Ishikawa (cell line): ENCODE measurements at regions not wholly inside any gene's neighbourhood (a gene's known extent, or its start where the extent isn't known, plus 50 kb on each side); places are given as distances from the start of the nearest gene placed in this dataset.

Experiments used
- CEBPB ChIP-seq: IDR thresholded peaks from 2 replicates; pipeline ENCODE4 v1.6.1; 2012
- CREB1 ChIP-seq: IDR thresholded peaks from 2 replicates; pipeline ENCODE4 v1.6.1; 2012; ENCODE audit warnings: low read depth
- EGR1 ChIP-seq: IDR thresholded peaks from 2 replicates; pipeline ENCODE4 v1.6.1; 2012
- EP300 ChIP-seq: IDR thresholded peaks from 2 replicates; pipeline ENCODE4 v1.6.1; 2012; ENCODE audit warnings: borderline replicate concordance
- FOXM1 ChIP-seq: IDR thresholded peaks from 2 replicates; pipeline ENCODE4 v1.6.1; 2012; ENCODE audit warnings: low read depth, borderline replicate concordance
- MAX ChIP-seq: IDR thresholded peaks from 2 replicates; pipeline ENCODE4 v1.6.1; 2012
- NFIC ChIP-seq: IDR thresholded peaks from 2 replicates; pipeline ENCODE4 v1.6.1; 2012
- RAD21 ChIP-seq: IDR thresholded peaks from 2 replicates; pipeline ENCODE4 v1.6.1; 2012; ENCODE audit warnings: low read depth
- REST ChIP-seq: IDR thresholded peaks from 2 replicates; pipeline ENCODE4 v1.6.1; 2012; ENCODE audit warnings: low read depth, mild to moderate bottlenecking
- TAF1 ChIP-seq: IDR thresholded peaks from 2 replicates; pipeline ENCODE4 v1.6.1; 2012; ENCODE audit warnings: low read depth, mild to moderate bottlenecking
- TCF12 ChIP-seq: IDR thresholded peaks from 2 replicates; pipeline ENCODE4 v1.6.1; 2012; ENCODE audit warnings: low read depth
- TEAD4 ChIP-seq: IDR thresholded peaks from 2 replicates; pipeline ENCODE4 v1.6.1; 2012
- USF1 ChIP-seq: IDR thresholded peaks from 2 replicates; pipeline ENCODE4 v1.6.1; 2012
- YY1 ChIP-seq: IDR thresholded peaks from 2 replicates; pipeline ENCODE4 v1.6.1; 2012; ENCODE audit warnings: low read depth
- ZBTB7A ChIP-seq: IDR thresholded peaks from 2 replicates; pipeline ENCODE4 v1.6.1; 2012; ENCODE audit warnings: low read depth

GRCh38 chr18:30163573-30163972, 879.0 kb downstream of the DSC3 start:
- TF ChIP-seq RAD21, result no peak
- no peak for TF ChIP-seq TEAD4
- TF ChIP-seq USF1, result no peak
- no peak for TF ChIP-seq EGR1
- TF ChIP-seq MAX, result no peak
- TF ChIP-seq NFIC, result no peak
- TF ChIP-seq CEBPB, result no peak
- TF ChIP-seq TCF12, result no peak
- no peak for TF ChIP-seq FOXM1
- no peak for TF ChIP-seq ZBTB7A
- TF ChIP-seq CREB1, result no peak
- no peak for TF ChIP-seq YY1
- TF ChIP-seq EP300, result no peak

- TF ChIP-seq RAD21, result no peak
- no peak for TF ChIP-seq EGR1
- TF ChIP-seq TAF1, result no peak
- no peak for TF ChIP-seq USF1
- no peak for TF ChIP-seq REST
- no peak for TF ChIP-seq MAX
- no peak for TF ChIP-seq EP300
- TF ChIP-seq YY1, result no peak
- TF ChIP-seq TCF12, result no peak
Observed at GRCh38 chr18:30160124-30160523, 882.4 kb downstream of the DSC3 start.

GRCh38 chr18:30150586-30151250, 891.8 kb downstream of the DSC3 start:
- no peak for TF ChIP-seq FOXM1
- no peak for TF ChIP-seq EGR1
- TF ChIP-seq ZBTB7A, result no peak
- no peak for TF ChIP-seq REST
- TF ChIP-seq RAD21, result no peak
- no peak for TF ChIP-seq TEAD4
- no peak for TF ChIP-seq CREB1
- TF ChIP-seq EP300, result no peak
- no peak for TF ChIP-seq TAF1
- TF ChIP-seq NFIC, result no peak
- no peak for TF ChIP-seq TCF12
- no peak for TF ChIP-seq CEBPB
- TF ChIP-seq MAX, result no peak
- no peak for TF ChIP-seq YY1
- no peak for TF ChIP-seq USF1

- TF ChIP-seq FOXM1, result no peak
- no peak for TF ChIP-seq CEBPB
- TF ChIP-seq MAX, result no peak
- TF ChIP-seq YY1, result no peak
- TF ChIP-seq CREB1, result no peak
- no peak for TF ChIP-seq ZBTB7A
- TF ChIP-seq TAF1, result no peak
- no peak for TF ChIP-seq TEAD4
- no peak for TF ChIP-seq TCF12
- no peak for TF ChIP-seq USF1
- TF ChIP-seq REST, result no peak
Observed at GRCh38 chr18:30149585-30149984, 893.0 kb downstream of the DSC3 start.
